PC-9 (cell line): ENCODE measurements at regions not wholly inside any gene's neighbourhood (a gene's known extent, or its start where the extent isn't known, plus 50 kb on each side); places are given as distances from the start of the nearest gene placed in this dataset.

Source experiments
- EZH2 ChIP-seq: fragments of 200-600 bp; sonication (generic); IDR thresholded peaks from 2 replicates; pipeline ENCODE4 v1.8.0; 2017; ENCODE audit warnings: antibody characterized with exemption, low read depth
- TF ChIP-seq, protein P1 (sequence below): fragments of 200-600 bp; sonication (generic); conservative IDR thresholded peaks from 2 replicates; pipeline ENCODE4 v1.6.1; 2017; ENCODE audit warnings: mixed run types, antibody characterized with exemption, mild to moderate bottlenecking, moderate library complexity

DNA sequence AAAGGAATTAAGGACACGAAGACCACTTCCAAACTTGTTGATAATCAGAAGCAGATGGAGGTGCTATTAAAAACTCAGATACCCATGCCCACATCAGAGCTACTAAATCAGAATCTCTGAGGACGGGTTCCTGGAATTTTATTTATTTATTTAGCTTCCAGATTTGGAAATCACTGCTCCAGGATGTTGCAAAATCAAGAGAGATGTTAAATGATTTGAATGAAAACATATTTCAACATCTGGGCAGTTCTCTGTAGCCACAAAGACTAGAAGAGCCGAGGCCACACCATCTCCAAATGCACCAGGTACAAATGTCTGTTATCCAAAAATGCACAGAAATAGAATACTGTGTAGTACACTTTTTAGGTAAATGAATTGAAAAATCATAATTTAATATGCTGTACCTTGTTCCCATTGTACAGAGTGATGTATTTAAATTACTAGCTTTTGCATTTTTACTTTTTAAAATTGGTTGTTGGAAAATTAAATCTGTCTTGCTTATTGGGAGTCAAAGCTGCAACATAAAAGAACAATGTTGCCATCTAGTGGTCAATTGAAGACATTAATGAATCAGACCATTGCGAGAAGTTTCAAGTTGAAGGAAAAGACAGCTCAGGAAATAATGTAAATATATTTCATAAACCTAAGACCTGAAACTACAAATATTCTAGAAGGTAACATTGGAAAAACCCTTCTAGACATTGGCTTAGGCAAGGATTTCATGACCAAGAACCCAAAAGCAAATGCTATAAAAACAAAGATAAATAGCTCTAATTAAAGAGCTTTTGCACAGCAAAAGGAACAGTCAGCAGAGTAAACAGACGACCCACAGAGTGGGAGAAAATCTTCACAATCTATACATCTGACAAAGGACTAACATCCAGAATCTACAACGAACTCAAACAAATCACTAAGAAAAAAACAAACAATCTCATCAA lies 151.3 kb upstream of the TTC29 start:
- TF ChIP-seq, protein P1, sequence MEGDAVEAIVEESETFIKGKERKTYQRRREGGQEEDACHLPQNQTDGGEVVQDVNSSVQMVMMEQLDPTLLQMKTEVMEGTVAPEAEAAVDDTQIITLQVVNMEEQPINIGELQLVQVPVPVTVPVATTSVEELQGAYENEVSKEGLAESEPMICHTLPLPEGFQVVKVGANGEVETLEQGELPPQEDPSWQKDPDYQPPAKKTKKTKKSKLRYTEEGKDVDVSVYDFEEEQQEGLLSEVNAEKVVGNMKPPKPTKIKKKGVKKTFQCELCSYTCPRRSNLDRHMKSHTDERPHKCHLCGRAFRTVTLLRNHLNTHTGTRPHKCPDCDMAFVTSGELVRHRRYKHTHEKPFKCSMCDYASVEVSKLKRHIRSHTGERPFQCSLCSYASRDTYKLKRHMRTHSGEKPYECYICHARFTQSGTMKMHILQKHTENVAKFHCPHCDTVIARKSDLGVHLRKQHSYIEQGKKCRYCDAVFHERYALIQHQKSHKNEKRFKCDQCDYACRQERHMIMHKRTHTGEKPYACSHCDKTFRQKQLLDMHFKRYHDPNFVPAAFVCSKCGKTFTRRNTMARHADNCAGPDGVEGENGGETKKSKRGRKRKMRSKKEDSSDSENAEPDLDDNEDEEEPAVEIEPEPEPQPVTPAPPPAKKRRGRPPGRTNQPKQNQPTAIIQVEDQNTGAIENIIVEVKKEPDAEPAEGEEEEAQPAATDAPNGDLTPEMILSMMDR = peak; percentile 78
- TF ChIP-seq EZH2 = no peak
